ENCODE measurements at regions not wholly inside any gene's neighbourhood (a gene's known extent, or its start where the extent isn't known, plus 50 kb on each side); places are given as distances from the start of the nearest gene placed in this dataset.

- no peak for DNase-seq
Measured at GRCh38 chr22:48099671-48100070, 1337.2 kb downstream of the TBC1D22A start.

- DNase-seq: no peak
Measured at GRCh38 chr22:48099251-48099650, 1336.8 kb downstream of the TBC1D22A start.

- no peak for DNase-seq
Measured at GRCh38 chr22:48098921-48099245, 1336.4 kb downstream of the TBC1D22A start.

- no peak for DNase-seq
Measured at GRCh38 chr22:48098243-48098920, 1335.9 kb downstream of the TBC1D22A start.

GRCh38 chr22:48097723-48098122, 1335.3 kb downstream of the TBC1D22A start:
- no peak for DNase-seq

- DNase-seq: no peak
Measured at GRCh38 chr22:48096851-48097665, 1334.6 kb downstream of the TBC1D22A start.

- no peak for DNase-seq
Measured at GRCh38 chr22:48096411-48096810, 1334.0 kb downstream of the TBC1D22A start.

GRCh38 chr22:48093981-48094380, 1331.5 kb downstream of the TBC1D22A start:
- DNase-seq: no peak

- DNase-seq: no peak
Measured at GRCh38 chr22:48092866-48093265, 1330.4 kb downstream of the TBC1D22A start.

- DNase-seq: no peak
Measured at GRCh38 chr22:48091656-48092223, 1329.3 kb downstream of the TBC1D22A start.

- DNase-seq: no peak
Measured at GRCh38 chr22:48091060-48091650, 1328.7 kb downstream of the TBC1D22A start.

- DNase-seq: no peak
Measured at GRCh38 chr22:48090332-48090672, 1327.9 kb downstream of the TBC1D22A start.

- DNase-seq: no peak
Measured at GRCh38 chr22:48089601-48090331, 1327.3 kb downstream of the TBC1D22A start.

- DNase-seq: no peak
Measured at GRCh38 chr22:48088926-48089536, 1326.6 kb downstream of the TBC1D22A start.

- DNase-seq: no peak
Measured at GRCh38 chr22:48088251-48088650, 1325.8 kb downstream of the TBC1D22A start.

GRCh38 chr22:48085901-48086645, 1323.6 kb downstream of the TBC1D22A start:
- no peak for DNase-seq

GRCh38 chr22:48084729-48085050, 1322.2 kb downstream of the TBC1D22A start:
- DNase-seq: no peak

- DNase-seq: no peak
Measured at GRCh38 chr22:48084041-48084728, 1321.7 kb downstream of the TBC1D22A start.

- DNase-seq: no peak
Measured at GRCh38 chr22:48083502-48083901, 1321.1 kb downstream of the TBC1D22A start.

GRCh38 chr22:48082284-48082683, 1319.8 kb downstream of the TBC1D22A start:
- DNase-seq: no peak
